Vagina (tissue), 2 donors: ENCODE measurements at regions not wholly inside any gene's neighbourhood (a gene's known extent, or its start where the extent isn't known, plus 50 kb on each side); places are given as distances from the start of the nearest gene placed in this dataset.

Source experiments
- DNase-seq, 2 donors: peaks; one replicate each; pipeline ENCODE4 v3.0.0-alpha.2; 2017; ENCODE audit errors: extremely low spot score in 2 of 2
- H3K27ac ChIP-seq: fragments of 200-600 bp; sonication (generic); one replicate; pipeline ENCODE4 v1.5.1; 2019
- H3K27me3 ChIP-seq: fragments of 200-600 bp; sonication (generic); one replicate; pipeline ENCODE4 v1.5.1; 2019
- H3K36me3 ChIP-seq, 2 donors: fragments of 200-600 bp; sonication (generic); one replicate each; pipeline ENCODE4 v1.5.1; 2017 to 2019
- H3K4me1 ChIP-seq: fragments of 200-600 bp; sonication (generic); one replicate; pipeline ENCODE4 v1.5.1; 2019
- H3K4me3 ChIP-seq, 2 donors: fragments of 200-600 bp; sonication (generic); 1 replicate in 1 of 2; 2 replicates in 1 of 2; pipeline ENCODE4 v1.5.1; 2016 to 2019
- H3K9me3 ChIP-seq: fragments of 200-600 bp; sonication (generic); one replicate; pipeline ENCODE4 v1.5.1; 2019
- CTCF ChIP-seq, 3 experiments: fragments of 450-650 bp in 2 of 3; fragments of 200-600 bp in 1 of 3; sonication (generic) in 1 of 3; IDR thresholded peaks; one replicate each; pipeline ENCODE4 v1.5.1; 2017 to 2019; ENCODE audit warnings: antibody characterized with exemption in 3 of 3, mild to moderate bottlenecking in 2 of 3, moderate library complexity in 2 of 3
- POLR2A ChIP-seq, 2 donors: fragments of 450-650 bp; IDR thresholded peaks; one replicate each; pipeline ENCODE4 v1.6.1; 2017; ENCODE audit warnings: antibody characterized with exemption in 2 of 2, mild to moderate bottlenecking in 2 of 2, moderate library complexity in 2 of 2
- POLR2AphosphoS5 ChIP-seq, 2 donors: sonication (generic); formaldehyde crosslinking; IDR thresholded peaks; one replicate each; pipeline ENCODE4 v1.9.0; 2017; ENCODE audit warnings: antibody characterized with exemption in 2 of 2, mild to moderate bottlenecking in 2 of 2, low read depth in 1 of 2; ENCODE audit not compliant: insufficient read depth in 1 of 2
- intact Hi-C: fragments of 100-400 bp; cut with DNase I; formaldehyde crosslinking; loops from one replicate; pipeline ENCODE4 v1.15.1; 2023

- TF ChIP-seq POLR2AphosphoS5 (IDR thresholded peaks at IDR 0.05; ENCODE audit: insufficient read depth in 1 of 2, low read depth in 1 of 2) (no peak), CTCF (IDR thresholded peaks at IDR 0.05) (no peak), POLR2A (IDR thresholded peaks at IDR 0.05) (no peak)
- no peaks in the 10 kb centered on the region for H3K27me3 ChIP-seq
- no peak overlapping the region for H3K4me3 ChIP-seq
- intact Hi-C loops = no loop called here
- no peaks in the 10 kb centered on the region for H3K9me3 ChIP-seq
- no peak overlapping the region for H3K27ac ChIP-seq
- no peak for DNase-seq
- no peaks in the 10 kb centered on the region for H3K36me3 ChIP-seq
- H3K4me1 ChIP-seq = no peaks in the 10 kb centered on the region
Observed at GRCh38 chr15:46768287-46768686, 949.0 kb upstream of the SEMA6D start.

- intact Hi-C loops = no loop called here
- Histone ChIP-seq H3K27ac (no peak overlapping the region), H3K4me1 (no peaks in the 10 kb centered on the region), H3K9me3 (no peaks in the 10 kb centered on the region), H3K4me3 (no peak overlapping the region), H3K36me3 (no peaks in the 10 kb centered on the region), H3K27me3 (no peaks in the 10 kb centered on the region)
- TF ChIP-seq POLR2AphosphoS5 (IDR thresholded peaks at IDR 0.05; ENCODE audit: insufficient read depth in 1 of 2, low read depth in 1 of 2) (no peak), CTCF (IDR thresholded peaks at IDR 0.05) (no peak), POLR2A (IDR thresholded peaks at IDR 0.05) (no peak)
- no peak for DNase-seq
Observed at GRCh38 chr15:46773016-46773415, 944.3 kb upstream of the SEMA6D start.

- H3K9me3 ChIP-seq = no peaks in the 10 kb centered on the region
Observed at GRCh38 chr15:46778876-46779275, 938.4 kb upstream of the SEMA6D start.

DNA sequence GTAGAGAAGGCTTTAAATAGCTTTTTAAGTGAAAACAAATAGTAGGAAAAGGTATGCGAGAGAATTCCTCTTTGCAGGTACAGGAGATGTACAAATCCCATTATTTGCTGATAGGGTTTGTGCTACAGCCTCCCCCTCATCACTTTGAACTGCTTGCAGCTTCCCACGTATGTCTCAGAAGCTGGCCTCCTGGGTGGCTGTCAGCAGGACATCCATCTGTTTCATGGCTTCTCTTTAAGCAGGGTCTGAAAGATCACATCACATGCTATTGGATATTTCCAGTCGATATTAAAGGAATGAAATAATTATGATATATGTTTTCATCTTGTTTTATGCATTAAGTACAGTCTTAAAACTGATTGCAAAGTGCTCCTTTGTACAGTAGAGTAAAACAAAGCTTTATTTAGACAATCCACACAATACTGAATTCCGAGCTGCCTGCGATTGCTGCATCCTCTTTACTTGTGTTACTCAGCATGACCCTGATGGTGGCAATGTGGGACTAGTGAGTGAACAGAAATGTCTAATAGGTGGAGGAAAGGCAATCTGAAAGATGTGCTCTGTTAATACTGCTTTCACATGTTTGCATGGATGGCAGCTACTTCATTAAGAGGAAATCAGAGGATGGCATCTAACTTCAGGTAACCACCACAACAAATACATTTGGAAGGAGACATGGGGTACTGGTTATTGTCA, 930.6 kb upstream of the SEMA6D start:
- H3K4me1 ChIP-seq = no peaks in the 10 kb centered on the region
- H3K36me3 ChIP-seq = no peaks in the 10 kb centered on the region
- TF ChIP-seq POLR2A (IDR thresholded peaks at IDR 0.05) (no peak), POLR2AphosphoS5 (IDR thresholded peaks at IDR 0.05; ENCODE audit: insufficient read depth in 1 of 2, low read depth in 1 of 2) (no peak), CTCF (IDR thresholded peaks at IDR 0.05) (no peak)
- intact Hi-C loops = no loop called here
- DNase-seq = no peak
- H3K27ac ChIP-seq = no peak overlapping the region
- no peaks in the 10 kb centered on the region for H3K27me3 ChIP-seq
- no peaks in the 10 kb centered on the region for H3K9me3 ChIP-seq
- no peak overlapping the region for H3K4me3 ChIP-seq

More at GRCh38 chr15:46778876-46779275, 938.4 kb upstream of the SEMA6D start:
- Histone ChIP-seq H3K4me1 (no peaks in the 10 kb centered on the region), H3K27ac (no peak overlapping the region), H3K4me3 (no peak overlapping the region), H3K27me3 (no peaks in the 10 kb centered on the region), H3K36me3 (no peaks in the 10 kb centered on the region)
- DNase-seq = no peak
- intact Hi-C loops = no loop called here
- TF ChIP-seq POLR2A (IDR thresholded peaks at IDR 0.05) = no peak
- TF ChIP-seq POLR2AphosphoS5 (IDR thresholded peaks at IDR 0.05; ENCODE audit: insufficient read depth in 1 of 2, low read depth in 1 of 2) = no peak
- no peak for TF ChIP-seq CTCF (IDR thresholded peaks at IDR 0.05)

- no peak for DNase-seq
- TF ChIP-seq CTCF (IDR thresholded peaks at IDR 0.05) = no peak
- no peak for TF ChIP-seq POLR2A (IDR thresholded peaks at IDR 0.05)
- TF ChIP-seq POLR2AphosphoS5 (IDR thresholded peaks at IDR 0.05; ENCODE audit: insufficient read depth in 1 of 2, low read depth in 1 of 2) = no peak
- Histone ChIP-seq H3K36me3 (no peaks in the 10 kb centered on the region), H3K27me3 (no peaks in the 10 kb centered on the region), H3K9me3 (no peaks in the 10 kb centered on the region), H3K4me1 (no peaks in the 10 kb centered on the region), H3K27ac (no peak overlapping the region), H3K4me3 (no peak overlapping the region)
- intact Hi-C loops = no loop called here
Observed at GRCh38 chr15:46795685-46796084, 921.6 kb upstream of the SEMA6D start.
